A549 (cell line): ENCODE measurements at regions not wholly inside any gene's neighbourhood (a gene's known extent, or its start where the extent isn't known, plus 50 kb on each side); places are given as distances from the start of the nearest gene placed in this dataset.
"Not testable (repeated sequence)": the region's sequence is repeated elsewhere in the genome, so short reads cannot be mapped to it uniquely, and the experiment has no call there.

Source experiments
- BHLHE40 ChIP-seq: IDR thresholded peaks from 2 replicates; pipeline ENCODE4 v1.6.1; 2012; ENCODE audit warnings: low read depth, low read length, inconsistent platforms
- CEBPB ChIP-seq, 2 experiments: fragments of >200 bp in 1 of 2; sonication (Bioruptor Twin) in 1 of 2; formaldehyde crosslinking in 1 of 2; IDR thresholded peaks; 2 replicates each; pipeline ENCODE4 v1.6.1; 2012 to 2016
- EP300 ChIP-seq, 2 experiments: fragments of >200 bp; sonication (Bioruptor Twin); formaldehyde crosslinking; IDR thresholded peaks; 2 replicates in 1 of 2; 3 replicates in 1 of 2; pipeline ENCODE4 v1.6.1; 2016 to 2017
- GATA3 ChIP-seq: IDR thresholded peaks from 2 replicates; pipeline ENCODE4 v1.6.1; 2012; ENCODE audit warnings: borderline replicate concordance
- HOXA7 ChIP-seq: fragments of 250-450 bp; sonication (Bioruptor Pico); IDR thresholded peaks from 2 replicates; pipeline ENCODE4 v1.5.0; 2020; ENCODE audit warnings: mild to moderate bottlenecking, moderate library complexity
- JUN ChIP-seq, 2 experiments: fragments of >200 bp; sonication (Bioruptor Twin); formaldehyde crosslinking; IDR thresholded peaks; 2 replicates in 1 of 2; 3 replicates in 1 of 2; pipeline ENCODE4 v1.6.1; 2016 to 2017
- NFE2L2 ChIP-seq: fragments of 150-350 bp; conservative IDR thresholded peaks from 2 replicates; pipeline ENCODE4 v1.6.1; 2014; ENCODE audit warnings: low read length
- PBX3 ChIP-seq: IDR thresholded peaks from 2 replicates; pipeline ENCODE4 v1.6.1; 2012
- POLR2A ChIP-seq: IDR thresholded peaks from 2 replicates; pipeline ENCODE4 v1.6.1; 2012; ENCODE audit warnings: mild to moderate bottlenecking, low read length
- RCOR1 ChIP-seq: fragments of 150-350 bp; IDR thresholded peaks from 2 replicates; pipeline ENCODE4 v1.6.1; 2014; ENCODE audit warnings: antibody characterized with exemption, low read length, low read depth
- RNF2 ChIP-seq: fragments of 200-600 bp; sonication (generic); IDR thresholded peaks from 2 replicates; pipeline ENCODE4 v1.6.1; 2016; ENCODE audit warnings: low read depth, mild to moderate bottlenecking, antibody characterized with exemption, moderate library complexity, borderline replicate concordance
- SMC3 ChIP-seq: fragments of >200 bp; sonication (Bioruptor Twin); formaldehyde crosslinking; IDR thresholded peaks from 3 replicates; pipeline ENCODE4 v1.6.1; 2018; ENCODE audit warnings: inconsistent platforms
- TF ChIP-seq, protein P1 (sequence below): fragments of >200 bp; sonication (Bioruptor Twin); formaldehyde crosslinking; IDR thresholded peaks from 3 replicates; pipeline ENCODE4 v1.5.1; 2016
- TF ChIP-seq, protein P2 (sequence below): fragments of 450-650 bp; IDR thresholded peaks from 2 replicates; pipeline ENCODE4 v1.6.1; 2014; ENCODE audit warnings: antibody characterized with exemption

DNA sequence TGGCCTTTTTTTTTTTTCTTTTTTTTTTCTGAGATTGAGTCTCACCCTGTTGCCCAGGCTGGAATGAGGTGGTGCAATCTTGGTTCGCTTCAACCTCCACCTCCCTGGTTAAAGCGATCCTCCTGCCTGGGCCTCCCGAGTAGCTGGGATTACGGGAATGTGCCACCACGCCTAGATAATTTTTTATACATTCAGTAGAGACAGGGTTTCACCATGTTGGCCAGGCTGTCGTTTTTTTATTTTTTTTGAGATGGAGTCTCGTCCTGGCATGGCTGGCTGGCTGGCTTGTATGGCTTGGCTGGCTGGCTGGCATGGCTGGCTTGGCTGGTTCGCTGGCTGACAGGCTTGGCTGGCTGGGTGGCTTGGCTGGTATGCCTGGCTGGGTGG is 2812.1 kb downstream of the RPIA start:
- TF ChIP-seq RNF2; POLR2A; SMC3; CEBPB (IDR thresholded peaks at IDR 0.05); GATA3; RCOR1; BHLHE40; HOXA7; JUN (IDR thresholded peaks at IDR 0.05); EP300 (IDR thresholded peaks at IDR 0.05); NFE2L2; PBX3: not testable (repeated sequence)
- TF ChIP-seq, protein P1, sequence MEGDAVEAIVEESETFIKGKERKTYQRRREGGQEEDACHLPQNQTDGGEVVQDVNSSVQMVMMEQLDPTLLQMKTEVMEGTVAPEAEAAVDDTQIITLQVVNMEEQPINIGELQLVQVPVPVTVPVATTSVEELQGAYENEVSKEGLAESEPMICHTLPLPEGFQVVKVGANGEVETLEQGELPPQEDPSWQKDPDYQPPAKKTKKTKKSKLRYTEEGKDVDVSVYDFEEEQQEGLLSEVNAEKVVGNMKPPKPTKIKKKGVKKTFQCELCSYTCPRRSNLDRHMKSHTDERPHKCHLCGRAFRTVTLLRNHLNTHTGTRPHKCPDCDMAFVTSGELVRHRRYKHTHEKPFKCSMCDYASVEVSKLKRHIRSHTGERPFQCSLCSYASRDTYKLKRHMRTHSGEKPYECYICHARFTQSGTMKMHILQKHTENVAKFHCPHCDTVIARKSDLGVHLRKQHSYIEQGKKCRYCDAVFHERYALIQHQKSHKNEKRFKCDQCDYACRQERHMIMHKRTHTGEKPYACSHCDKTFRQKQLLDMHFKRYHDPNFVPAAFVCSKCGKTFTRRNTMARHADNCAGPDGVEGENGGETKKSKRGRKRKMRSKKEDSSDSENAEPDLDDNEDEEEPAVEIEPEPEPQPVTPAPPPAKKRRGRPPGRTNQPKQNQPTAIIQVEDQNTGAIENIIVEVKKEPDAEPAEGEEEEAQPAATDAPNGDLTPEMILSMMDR: not testable (repeated sequence)
- TF ChIP-seq, protein P2, sequence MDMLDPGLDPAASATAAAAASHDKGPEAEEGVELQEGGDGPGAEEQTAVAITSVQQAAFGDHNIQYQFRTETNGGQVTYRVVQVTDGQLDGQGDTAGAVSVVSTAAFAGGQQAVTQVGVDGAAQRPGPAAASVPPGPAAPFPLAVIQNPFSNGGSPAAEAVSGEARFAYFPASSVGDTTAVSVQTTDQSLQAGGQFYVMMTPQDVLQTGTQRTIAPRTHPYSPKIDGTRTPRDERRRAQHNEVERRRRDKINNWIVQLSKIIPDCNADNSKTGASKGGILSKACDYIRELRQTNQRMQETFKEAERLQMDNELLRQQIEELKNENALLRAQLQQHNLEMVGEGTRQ: not testable (repeated sequence)
